ENCODE measurements at regions not wholly inside any gene's neighbourhood (a gene's known extent, or its start where the extent isn't known, plus 50 kb on each side); places are given as distances from the start of the nearest gene placed in this dataset.
"Not testable (repeated sequence)": the region's sequence is repeated elsewhere in the genome, so short reads cannot be mapped to it uniquely, and the experiment has no call there.

DNA sequence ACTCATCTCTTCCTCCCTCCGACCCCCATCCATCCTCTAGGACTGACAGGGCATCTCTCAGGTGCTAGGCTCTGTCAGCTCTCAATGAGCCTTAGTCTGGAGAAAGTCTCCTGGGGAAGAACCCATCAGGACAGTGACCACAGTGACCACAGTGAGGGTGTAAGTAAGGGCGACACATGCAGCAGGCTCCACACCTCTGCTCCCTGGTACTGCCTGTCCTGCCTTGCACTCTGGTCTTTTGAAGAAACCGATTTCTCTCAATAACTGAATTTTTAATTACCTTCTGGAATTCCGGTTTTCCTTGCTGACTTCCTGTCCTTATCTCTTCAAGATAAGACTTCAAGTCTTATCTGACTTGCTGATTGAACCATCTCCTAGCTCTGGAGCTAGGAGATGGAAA is 190.2 kb downstream of the ACTR3B start:
- DNase-seq, result no peak

- DNase-seq, result no peak
Measured at GRCh38 chr7:152956006-152956405, 196.5 kb downstream of the ACTR3B start.

DNA sequence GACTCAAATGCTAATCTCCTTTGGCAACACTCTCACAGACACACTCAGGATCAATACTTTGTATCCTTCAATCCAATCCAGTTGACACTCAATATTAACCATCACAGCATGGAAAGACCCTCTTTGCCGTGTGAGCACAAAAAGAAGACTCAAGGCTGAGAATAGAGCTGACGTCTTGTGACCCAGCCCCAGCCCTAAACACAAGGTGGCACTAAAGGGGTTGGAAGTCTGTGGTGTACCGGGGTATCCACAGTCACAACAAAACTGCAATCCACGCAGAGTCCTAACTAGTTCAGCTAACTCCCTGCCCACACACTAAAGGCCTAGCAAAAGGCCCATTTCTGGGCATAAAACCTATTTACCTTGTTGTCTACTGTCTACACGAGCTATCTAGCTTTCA is 200.1 kb downstream of the ACTR3B start:
- no peak for DNase-seq

DNA sequence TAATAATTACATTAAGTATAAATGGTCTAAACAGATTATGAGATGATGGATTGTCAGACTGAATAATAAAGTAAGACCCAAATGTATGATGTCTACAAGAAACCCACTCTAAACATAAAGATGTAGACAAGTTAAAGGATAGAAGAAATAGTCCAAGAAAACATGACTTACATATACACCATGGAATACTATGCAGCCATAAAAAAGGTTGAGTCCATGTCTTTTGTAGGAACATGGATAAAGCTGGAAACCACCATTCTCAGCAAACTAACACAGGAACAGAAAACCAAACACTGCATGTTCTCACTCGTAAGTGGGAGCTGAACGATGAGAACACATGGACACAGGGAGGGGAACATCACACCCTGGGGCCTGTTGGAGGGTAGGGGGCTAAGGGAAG is 202.2 kb downstream of the ACTR3B start:
- not testable (repeated sequence) for DNase-seq

DNA sequence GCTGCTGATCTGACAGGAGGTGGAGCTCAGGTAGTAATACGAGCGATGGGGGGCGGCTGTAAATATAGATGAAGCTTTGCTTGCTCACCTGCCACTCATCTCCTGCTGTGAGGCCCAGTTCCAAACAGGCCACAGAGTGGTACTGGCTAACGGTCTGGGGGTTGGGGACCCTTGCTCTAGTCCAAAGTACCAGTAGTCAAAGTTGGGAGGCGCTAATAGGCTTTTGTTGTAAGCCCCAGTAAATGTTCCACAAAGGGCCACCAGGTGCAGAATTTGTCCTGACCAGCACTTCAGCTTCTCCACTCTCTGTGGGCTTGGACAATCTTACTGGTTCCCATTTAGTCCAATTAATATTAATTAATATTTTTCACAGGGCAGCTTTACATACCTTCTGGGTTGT is 206.6 kb downstream of the ACTR3B start:
- DNase-seq, result no peak

DNA sequence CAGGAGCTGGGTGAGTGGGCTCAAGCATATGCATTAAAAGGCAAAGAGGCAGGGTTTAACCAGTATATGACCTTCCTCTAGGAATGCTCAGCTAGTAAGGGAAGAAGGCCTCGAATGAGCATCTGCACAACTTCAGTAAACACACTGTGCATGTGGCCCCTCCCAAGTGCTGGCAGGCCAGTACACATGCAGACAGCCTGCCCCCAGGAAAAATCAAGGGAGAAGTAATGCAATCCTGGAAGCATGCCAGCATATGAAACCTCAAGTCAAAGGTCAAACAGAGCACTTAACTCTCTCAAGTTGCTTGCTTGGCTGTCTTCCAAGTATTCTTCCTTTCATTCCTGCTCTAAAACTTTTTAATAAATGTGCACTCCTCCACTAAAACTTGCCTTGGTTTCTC is 208.4 kb downstream of the ACTR3B start:
- DNase-seq, result no peak

- DNase-seq, result no peak
Measured at GRCh38 chr7:152968514-152968913, 209.0 kb downstream of the ACTR3B start.

DNA sequence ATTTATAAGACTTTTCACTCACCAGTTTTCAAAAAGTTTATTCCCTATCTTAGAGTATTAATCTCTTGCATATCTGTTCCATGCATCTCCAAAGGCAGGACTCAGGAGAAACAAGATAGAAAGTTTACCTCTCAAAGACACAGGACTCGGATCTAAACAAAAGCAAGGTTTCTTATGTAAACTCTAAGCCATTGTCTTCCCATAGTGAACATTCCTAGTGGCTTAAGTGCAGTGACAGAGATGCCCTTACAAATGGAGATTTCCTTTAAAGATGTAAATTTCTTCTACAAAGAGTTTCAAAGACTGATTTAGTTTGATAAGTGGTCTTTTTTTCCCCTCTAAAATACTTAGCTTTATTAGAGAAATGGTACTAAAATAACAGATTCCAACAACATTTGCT is 209.8 kb downstream of the ACTR3B start:
- DNase-seq, result no peak

- no peak for DNase-seq
Measured at GRCh38 chr7:152969839-152970238, 210.3 kb downstream of the ACTR3B start.

GRCh38 chr7:152970481-152970880 is 210.9 kb downstream of the ACTR3B start:
- DNase-seq, result no peak

GRCh38 chr7:152974577-152974976 is 215.0 kb downstream of the ACTR3B start:
- DNase-seq, result no peak

DNA sequence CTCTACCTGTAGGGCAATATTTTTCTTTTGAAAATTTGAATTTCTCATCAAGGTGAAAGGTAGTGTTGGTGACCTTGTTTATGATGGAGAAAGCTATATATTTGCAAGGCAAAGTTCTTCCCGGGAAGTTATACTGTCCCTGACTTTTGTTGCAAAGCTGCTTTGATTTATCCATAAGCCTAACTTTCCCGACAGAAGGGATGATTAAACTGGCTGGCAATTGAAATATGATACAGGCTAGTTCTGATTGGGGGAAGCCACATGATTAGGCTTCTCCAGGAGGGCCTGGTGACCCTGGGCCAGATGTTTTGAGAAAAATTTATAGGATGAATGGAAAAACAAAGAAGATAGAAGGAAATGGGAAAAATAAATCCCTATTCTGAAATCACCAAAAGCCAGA is 215.5 kb downstream of the ACTR3B start:
- DNase-seq, result no peak

DNA sequence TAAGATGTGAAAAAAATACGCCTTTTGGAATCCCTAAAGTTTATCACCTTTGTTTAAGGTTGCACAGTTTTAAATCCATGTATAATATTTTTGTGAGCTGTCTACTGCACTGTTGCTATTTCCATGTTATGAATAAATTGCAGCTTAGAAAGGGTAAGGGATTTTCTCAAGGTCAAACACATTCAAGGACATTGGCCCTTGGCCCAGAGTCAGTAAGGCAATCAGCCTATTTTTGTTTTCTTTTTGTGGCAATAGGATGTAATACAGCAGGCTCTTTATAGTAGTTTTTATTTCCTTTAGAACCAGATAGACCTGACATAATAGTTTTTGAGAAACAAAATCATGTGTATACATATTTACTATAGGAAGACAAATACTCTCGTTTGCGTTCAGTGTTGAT is 219.8 kb downstream of the ACTR3B start:
- DNase-seq, result no peak

GRCh38 chr7:152984421-152984820 is 224.9 kb downstream of the ACTR3B start:
- DNase-seq, result peak; percentile 31

DNA sequence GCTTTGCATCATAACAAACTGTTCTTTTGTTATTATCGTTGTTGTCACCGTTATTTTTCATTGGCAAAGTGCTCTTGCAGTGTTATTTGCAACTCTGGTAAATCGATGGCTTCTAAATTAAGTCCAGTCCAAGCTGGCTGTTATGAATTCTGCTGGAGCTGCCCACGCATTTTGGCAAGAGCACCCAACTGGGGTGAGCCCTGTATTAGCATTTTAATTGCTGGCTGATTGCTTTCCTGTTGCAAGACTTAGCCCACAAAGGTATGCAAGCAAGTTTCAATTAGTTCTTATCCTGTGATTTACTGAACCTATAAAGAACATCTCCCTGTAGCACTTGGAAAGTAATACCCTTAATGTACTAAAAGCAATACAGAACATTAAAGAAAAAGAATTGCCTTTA is 226.8 kb downstream of the ACTR3B start:
- DNase-seq, result no peak

GRCh38 chr7:152987656-152988055 is 228.1 kb downstream of the ACTR3B start:
- no peak for DNase-seq

DNA sequence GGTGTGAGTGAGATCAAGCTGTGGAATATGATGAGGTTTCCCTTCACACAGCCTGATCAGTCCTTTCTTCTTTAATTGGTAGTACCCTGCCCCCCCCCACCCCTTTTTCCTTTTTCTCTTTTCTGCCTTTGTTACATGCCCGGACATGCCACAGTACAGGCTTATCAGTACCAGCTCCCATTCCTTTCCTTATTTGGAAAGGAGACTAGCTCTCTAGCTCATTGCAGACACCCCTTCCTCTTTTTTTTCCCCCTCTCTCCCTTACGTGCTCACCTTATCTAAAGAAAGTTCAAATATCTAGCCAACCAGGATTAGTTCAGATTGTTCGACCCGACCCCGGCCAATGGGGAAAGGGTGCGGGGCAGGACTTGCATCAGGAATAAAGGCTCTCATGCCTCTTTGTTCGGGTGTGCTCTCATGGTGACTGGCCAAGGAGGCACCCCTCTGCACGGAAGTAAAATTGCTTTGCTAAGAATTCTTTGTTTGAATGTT is 230.4 kb downstream of the ACTR3B start:
- no peak for DNase-seq

GRCh38 chr7:152998420-152998819 is 238.9 kb downstream of the ACTR3B start:
- no peak for DNase-seq

DNA sequence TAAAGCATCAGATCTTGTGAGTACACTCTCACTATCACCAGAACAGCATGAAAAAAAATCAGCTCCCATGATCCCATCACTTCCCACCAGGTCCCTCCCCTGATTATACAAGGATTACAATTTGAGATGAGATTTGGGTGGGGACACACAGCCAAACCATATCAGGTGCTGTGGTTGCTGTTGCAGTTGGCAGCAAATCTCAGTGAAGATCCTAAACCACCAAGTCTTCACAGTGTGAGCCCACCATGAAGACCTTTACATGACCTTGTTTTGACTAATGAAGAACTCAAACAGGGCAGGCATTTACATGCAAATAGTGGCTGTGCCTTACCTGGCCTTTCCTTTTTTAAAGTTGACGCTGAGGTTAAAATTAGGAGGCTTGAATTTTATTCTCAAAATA is 242.6 kb downstream of the ACTR3B start:
- no peak for DNase-seq

DNA sequence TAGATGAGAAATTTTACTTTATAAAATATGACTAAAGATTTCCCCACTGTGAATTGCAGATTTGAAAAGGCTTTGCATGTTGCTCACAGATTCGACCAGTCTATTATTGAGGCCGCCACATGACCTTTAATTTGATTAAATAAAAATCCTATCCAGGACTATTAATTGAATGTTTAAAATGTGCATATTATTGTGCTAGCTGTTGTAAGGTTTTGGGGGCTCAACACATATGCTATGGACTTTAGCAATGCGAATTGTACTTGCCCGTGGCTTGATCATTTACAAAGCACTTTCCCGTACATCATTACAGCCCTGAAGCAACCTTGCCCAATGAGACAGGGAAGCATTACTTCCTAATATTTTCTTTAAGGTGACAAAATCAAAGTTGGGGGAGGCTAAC is 243.0 kb downstream of the ACTR3B start:
- no peak for DNase-seq

- no peak for DNase-seq
Measured at GRCh38 chr7:153004341-153004740, 244.8 kb downstream of the ACTR3B start.

GRCh38 chr7:153005750-153006435 is 246.3 kb downstream of the ACTR3B start:
- no peak for DNase-seq

- DNase-seq, result no peak
Measured at GRCh38 chr7:153006452-153006851, 246.9 kb downstream of the ACTR3B start.

DNA sequence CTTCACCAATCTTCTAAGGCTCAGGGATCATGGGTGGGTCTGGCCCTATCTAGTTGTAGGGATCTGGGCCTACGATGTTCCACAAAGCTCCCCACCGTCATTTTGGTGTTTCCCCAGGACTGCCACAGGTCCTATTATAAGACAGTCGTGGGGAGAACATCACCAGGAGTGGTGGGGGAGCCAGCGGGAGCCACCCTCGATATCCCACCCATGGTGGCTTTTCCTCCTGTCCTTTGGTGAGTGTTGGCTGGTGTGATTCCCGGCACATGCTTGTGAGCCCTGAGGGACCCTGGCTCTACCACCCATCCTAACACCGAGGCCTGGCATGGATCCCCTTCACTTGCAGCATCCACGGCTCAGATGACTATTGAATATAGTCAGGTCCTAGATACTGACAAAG is 247.4 kb downstream of the ACTR3B start:
- DNase-seq, result no peak

DNA sequence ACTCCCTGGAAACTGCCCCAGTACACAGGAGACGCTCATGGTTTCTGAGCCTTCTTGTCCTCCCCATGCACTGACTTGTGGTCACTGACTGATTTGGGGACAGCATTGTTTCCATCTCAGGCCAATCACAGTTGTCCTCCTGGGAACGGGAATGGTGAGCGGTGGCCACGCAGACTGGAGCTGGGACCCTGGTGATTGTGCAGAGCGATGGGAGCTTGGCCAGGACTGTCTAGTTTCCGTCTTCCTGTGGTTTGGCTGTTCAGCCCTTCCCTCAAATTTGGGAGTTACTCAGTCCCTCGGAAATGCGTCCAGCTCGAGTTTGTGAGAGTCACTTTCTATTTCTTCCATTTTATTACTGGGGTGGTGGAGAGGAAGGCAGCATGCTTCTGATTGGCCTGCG is 250.9 kb downstream of the ACTR3B start:
- no peak for DNase-seq
